ENCODE measurements at regions not wholly inside any gene's neighbourhood (a gene's known extent, or its start where the extent isn't known, plus 50 kb on each side); places are given as distances from the start of the nearest gene placed in this dataset.
"Not testable (repeated sequence)": the region's sequence is repeated elsewhere in the genome, so short reads cannot be mapped to it uniquely, and the experiment has no call there.

GRCh38 chr3:109705133-109705532 is 367.8 kb upstream of the DPPA4 start:
- TF ChIP-seq, protein P1, sequence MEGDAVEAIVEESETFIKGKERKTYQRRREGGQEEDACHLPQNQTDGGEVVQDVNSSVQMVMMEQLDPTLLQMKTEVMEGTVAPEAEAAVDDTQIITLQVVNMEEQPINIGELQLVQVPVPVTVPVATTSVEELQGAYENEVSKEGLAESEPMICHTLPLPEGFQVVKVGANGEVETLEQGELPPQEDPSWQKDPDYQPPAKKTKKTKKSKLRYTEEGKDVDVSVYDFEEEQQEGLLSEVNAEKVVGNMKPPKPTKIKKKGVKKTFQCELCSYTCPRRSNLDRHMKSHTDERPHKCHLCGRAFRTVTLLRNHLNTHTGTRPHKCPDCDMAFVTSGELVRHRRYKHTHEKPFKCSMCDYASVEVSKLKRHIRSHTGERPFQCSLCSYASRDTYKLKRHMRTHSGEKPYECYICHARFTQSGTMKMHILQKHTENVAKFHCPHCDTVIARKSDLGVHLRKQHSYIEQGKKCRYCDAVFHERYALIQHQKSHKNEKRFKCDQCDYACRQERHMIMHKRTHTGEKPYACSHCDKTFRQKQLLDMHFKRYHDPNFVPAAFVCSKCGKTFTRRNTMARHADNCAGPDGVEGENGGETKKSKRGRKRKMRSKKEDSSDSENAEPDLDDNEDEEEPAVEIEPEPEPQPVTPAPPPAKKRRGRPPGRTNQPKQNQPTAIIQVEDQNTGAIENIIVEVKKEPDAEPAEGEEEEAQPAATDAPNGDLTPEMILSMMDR (IDR thresholded peaks at IDR 0.05), result not testable (repeated sequence)
- TF ChIP-seq POLR2A, POLR2AphosphoS5 (IDR thresholded peaks at IDR 0.05): not testable (repeated sequence)

Data from prostate gland (tissue), 2 donors.